ENCODE measurements at regions not wholly inside any gene's neighbourhood (a gene's known extent, or its start where the extent isn't known, plus 50 kb on each side); places are given as distances from the start of the nearest gene placed in this dataset.

DNA sequence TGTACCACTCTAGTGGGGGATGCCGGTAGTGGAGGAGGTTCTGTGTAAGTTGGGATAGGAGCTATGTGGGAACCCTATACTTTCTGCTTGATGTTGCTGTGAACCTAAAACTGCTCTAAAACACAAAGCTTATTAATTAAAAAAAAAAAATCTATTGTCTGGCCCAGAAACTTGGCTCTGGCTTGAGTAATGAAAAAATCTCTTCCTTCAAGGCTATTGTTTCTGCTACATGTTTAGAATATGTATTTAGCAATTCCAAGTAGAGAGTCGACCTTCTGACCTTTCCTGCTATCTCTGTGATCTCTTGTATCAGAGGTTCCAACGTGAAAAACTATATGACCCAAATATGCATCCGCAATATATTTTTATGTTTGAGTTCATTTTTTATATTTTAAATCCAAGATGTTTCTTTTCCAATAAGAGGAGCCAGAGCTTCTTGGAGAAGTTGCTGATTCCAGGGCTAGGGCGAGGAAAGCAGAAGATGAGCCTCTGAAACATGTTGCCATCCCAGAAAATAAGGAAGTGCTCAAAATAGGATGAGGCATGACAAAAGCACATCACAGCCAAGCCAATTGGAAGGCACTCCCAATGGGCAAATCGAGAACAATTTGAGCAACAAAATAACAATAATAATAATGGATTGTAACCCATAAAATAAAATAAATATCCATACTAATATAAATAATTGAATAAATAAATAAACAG, 184.6 kb upstream of the TMEM260 start:
- intact Hi-C loops (cut with micrococcal nuclease): no loop called here
- H3K27me3 Mint-ChIP-seq: peaks cover 1% of the 10 kb centered on the region
- no peaks in the 10 kb centered on the region for H3K9me3 Mint-ChIP-seq
- no peak for DNase-seq
- H3K27ac Mint-ChIP-seq: no peak overlapping the region
- H3K4me1 Mint-ChIP-seq: no peaks in the 10 kb centered on the region
- H3K36me3 Mint-ChIP-seq (ENCODE audit: low read depth): no peaks in the 10 kb centered on the region
- no peak overlapping the region for H3K4me3 Mint-ChIP-seq

GRCh38 chr14:56400109-56400825, 179.3 kb upstream of the TMEM260 start:
- H3K4me3 Mint-ChIP-seq: no peak overlapping the region
- no peaks in the 10 kb centered on the region for H3K4me1 Mint-ChIP-seq
- no peaks in the 10 kb centered on the region for H3K36me3 Mint-ChIP-seq (ENCODE audit: low read depth)
- H3K27ac Mint-ChIP-seq: no peak overlapping the region
- H3K9me3 Mint-ChIP-seq: peaks cover 8% of the 10 kb centered on the region
- DNase-seq: no peak
- intact Hi-C loops (cut with micrococcal nuclease): no loop called here
- H3K27me3 Mint-ChIP-seq: peaks cover 1% of the 10 kb centered on the region

DNA sequence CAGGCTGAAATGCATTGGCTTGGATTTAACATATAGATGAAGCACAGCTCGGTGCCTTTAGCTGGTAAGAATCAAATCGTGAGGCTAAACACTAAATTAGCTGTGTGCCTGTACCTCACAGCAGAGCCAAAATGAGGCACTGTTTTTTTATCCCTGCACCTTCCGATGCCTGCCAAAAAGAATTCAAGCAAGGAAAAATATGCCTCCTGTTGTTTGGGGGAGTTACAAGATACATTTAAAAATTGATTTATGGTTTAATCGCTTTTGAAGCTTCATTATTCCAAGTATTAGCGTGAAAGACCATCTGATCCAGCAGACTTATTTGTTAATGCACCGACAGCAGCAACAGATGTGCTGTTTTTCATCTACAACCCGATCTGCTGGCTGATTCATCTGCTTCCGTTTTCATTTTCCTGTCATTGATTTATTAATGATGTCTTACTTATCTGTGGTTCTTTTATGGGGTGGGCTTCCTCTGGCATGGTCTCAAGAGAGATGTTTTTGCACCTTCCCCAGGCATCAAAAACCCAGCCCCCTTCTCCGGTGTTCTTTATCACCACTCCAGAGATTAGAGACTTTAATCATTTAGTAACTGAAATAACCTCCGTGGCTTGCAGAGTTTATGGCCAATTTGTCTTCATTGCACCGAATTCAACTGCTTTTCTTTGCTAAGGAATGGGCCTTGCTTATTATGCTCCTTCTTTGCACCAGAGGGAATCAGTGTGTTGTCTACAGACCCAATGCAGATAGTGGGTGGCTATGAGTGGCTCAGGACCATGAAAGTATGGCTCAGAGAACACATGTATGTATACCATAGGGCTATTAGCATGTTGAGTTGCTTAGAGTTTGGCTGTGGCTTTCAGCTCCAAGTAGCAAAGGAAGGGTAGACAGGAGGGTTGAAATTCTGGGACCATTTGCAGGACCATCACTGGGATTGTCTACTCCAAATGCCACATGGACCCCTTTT, 166.8 kb upstream of the TMEM260 start:
- Mint-ChIP-seq H3K27me3 (peaks cover 11% of the 10 kb centered on the region), H3K36me3 (ENCODE audit: low read depth) (no peaks in the 10 kb centered on the region), H3K9me3 (peaks cover 15% of the 10 kb centered on the region), H3K27ac (no peak overlapping the region), H3K4me1 (peaks cover 3% of the 10 kb centered on the region), H3K4me3 (peak overlapping the region; percentile 27)
- intact Hi-C loops (cut with micrococcal nuclease): no loop called here
- DNase-seq: no peak

DNA sequence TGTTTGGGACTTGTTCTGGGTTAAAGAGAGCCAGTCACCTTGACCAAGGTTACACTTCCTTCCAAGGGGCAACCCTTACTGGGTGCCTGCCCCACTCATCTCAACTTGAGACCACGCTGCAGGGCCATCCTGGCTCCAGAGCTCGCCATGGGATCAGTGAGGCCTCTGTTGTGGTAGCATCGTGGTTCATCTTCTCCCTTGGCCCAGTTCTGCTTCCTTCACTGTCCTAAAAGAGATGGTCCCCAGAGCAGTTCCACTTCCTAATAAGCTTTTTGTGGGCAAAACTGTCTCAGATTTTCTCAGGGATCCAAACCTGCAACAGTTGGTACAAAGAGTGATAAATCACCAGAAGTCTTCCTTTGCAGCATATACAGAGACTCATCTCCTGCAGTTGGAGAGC, 165.9 kb upstream of the TMEM260 start:
- intact Hi-C loops (cut with micrococcal nuclease): no loop called here
- Mint-ChIP-seq H3K27me3 (peaks cover 15% of the 10 kb centered on the region), H3K36me3 (ENCODE audit: low read depth) (no peaks in the 10 kb centered on the region), H3K9me3 (peaks cover 14% of the 10 kb centered on the region), H3K4me1 (peaks cover 3% of the 10 kb centered on the region), H3K4me3 (no peak overlapping the region), H3K27ac (no peak overlapping the region)
- no peak for DNase-seq

GRCh38 chr14:56414236-56414635, 165.4 kb upstream of the TMEM260 start:
- Mint-ChIP-seq H3K4me1 (peaks cover 3% of the 10 kb centered on the region), H3K9me3 (peaks cover 9% of the 10 kb centered on the region), H3K36me3 (ENCODE audit: low read depth) (no peaks in the 10 kb centered on the region), H3K27me3 (peaks cover 15% of the 10 kb centered on the region), H3K4me3 (no peak overlapping the region), H3K27ac (no peak overlapping the region)
- no peak for DNase-seq
- intact Hi-C loops (cut with micrococcal nuclease): no loop called here

DNA sequence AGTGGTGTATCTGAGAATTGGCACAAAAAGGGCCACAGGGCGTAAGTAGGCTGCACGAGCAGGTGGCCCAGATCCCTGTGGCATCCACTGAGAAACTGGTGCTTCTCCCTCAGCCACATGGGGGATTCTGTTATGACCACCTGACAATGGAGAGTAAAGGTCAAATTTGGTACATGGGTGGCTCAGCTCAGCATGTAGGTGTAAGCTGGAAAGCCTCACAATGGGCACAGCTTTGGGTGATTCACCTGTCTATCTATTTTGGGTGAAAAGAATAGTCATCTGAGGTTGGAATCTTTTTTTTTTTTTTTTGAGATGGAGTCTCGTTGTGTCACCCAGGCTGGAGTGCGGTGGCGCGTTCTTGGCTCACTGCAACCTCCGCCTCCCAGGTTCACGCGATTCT, 163.4 kb upstream of the TMEM260 start:
- no peak for DNase-seq
- H3K36me3 Mint-ChIP-seq (ENCODE audit: low read depth): no peaks in the 10 kb centered on the region
- no peak overlapping the region for H3K27ac Mint-ChIP-seq
- peaks cover 3% of the 10 kb centered on the region for H3K4me1 Mint-ChIP-seq
- H3K27me3 Mint-ChIP-seq: peaks cover 8% of the 10 kb centered on the region
- no peak overlapping the region for H3K4me3 Mint-ChIP-seq
- H3K9me3 Mint-ChIP-seq: no peaks in the 10 kb centered on the region
- intact Hi-C loops (cut with micrococcal nuclease): no loop called here

GRCh38 chr14:56417173-56417572, 162.4 kb upstream of the TMEM260 start:
- H3K4me3 Mint-ChIP-seq: no peak overlapping the region
- peaks cover 4% of the 10 kb centered on the region for H3K27me3 Mint-ChIP-seq
- no peaks in the 10 kb centered on the region for H3K36me3 Mint-ChIP-seq (ENCODE audit: low read depth)
- DNase-seq: no peak
- intact Hi-C loops (cut with micrococcal nuclease): no loop called here
- peak overlapping the region; percentile 47 for H3K27ac Mint-ChIP-seq
- H3K4me1 Mint-ChIP-seq: peaks cover 3% of the 10 kb centered on the region
- no peaks in the 10 kb centered on the region for H3K9me3 Mint-ChIP-seq

GRCh38 chr14:56419750-56420149, 159.8 kb upstream of the TMEM260 start:
- intact Hi-C loops (cut with micrococcal nuclease): loop anchor here (5.0 kb wide), 1 partner anchor 687 kb away; no protein-coding TSS in a partner anchor
- DNase-seq: no peak
- H3K9me3 Mint-ChIP-seq: no peaks in the 10 kb centered on the region
- no peaks in the 10 kb centered on the region for H3K36me3 Mint-ChIP-seq (ENCODE audit: low read depth)
- peaks cover 4% of the 10 kb centered on the region for H3K4me1 Mint-ChIP-seq
- H3K27me3 Mint-ChIP-seq: peaks cover 4% of the 10 kb centered on the region
- H3K27ac Mint-ChIP-seq: no peak overlapping the region
- no peak overlapping the region for H3K4me3 Mint-ChIP-seq

- H3K9me3 Mint-ChIP-seq: no peaks in the 10 kb centered on the region
- H3K4me1 Mint-ChIP-seq: peaks cover 4% of the 10 kb centered on the region
- no peak overlapping the region for H3K27ac Mint-ChIP-seq
- peaks cover 6% of the 10 kb centered on the region for H3K27me3 Mint-ChIP-seq
- DNase-seq: no peak
- intact Hi-C loops (cut with micrococcal nuclease): loop anchor here (5.0 kb wide), 1 partner anchor 690 kb away; no protein-coding TSS in a partner anchor
- H3K4me3 Mint-ChIP-seq: no peak overlapping the region
- H3K36me3 Mint-ChIP-seq (ENCODE audit: low read depth): no peaks in the 10 kb centered on the region
Observed at GRCh38 chr14:56422221-56422620, 157.4 kb upstream of the TMEM260 start.

- no peaks in the 10 kb centered on the region for H3K9me3 Mint-ChIP-seq
- H3K27me3 Mint-ChIP-seq: peaks cover 6% of the 10 kb centered on the region
- intact Hi-C loops (cut with micrococcal nuclease): loop anchor here (5.0 kb wide), 1 partner anchor 690 kb away; no protein-coding TSS in a partner anchor
- peaks cover 4% of the 10 kb centered on the region for H3K4me1 Mint-ChIP-seq
- DNase-seq: peak; percentile 67
- no peak overlapping the region for H3K27ac Mint-ChIP-seq
- no peaks in the 10 kb centered on the region for H3K36me3 Mint-ChIP-seq (ENCODE audit: low read depth)
- H3K4me3 Mint-ChIP-seq: no peak overlapping the region
Observed at GRCh38 chr14:56422703-56423213, 156.8 kb upstream of the TMEM260 start.

- Mint-ChIP-seq H3K4me1 (peaks cover 4% of the 10 kb centered on the region), H3K27ac (no peak overlapping the region), H3K9me3 (no peaks in the 10 kb centered on the region), H3K27me3 (peaks cover 3% of the 10 kb centered on the region), H3K36me3 (ENCODE audit: low read depth) (no peaks in the 10 kb centered on the region), H3K4me3 (no peak overlapping the region)
- no peak for DNase-seq
- intact Hi-C loops (cut with micrococcal nuclease): loop anchor here (5.0 kb wide), 1 partner anchor 691 kb away; no protein-coding TSS in a partner anchor
Observed at GRCh38 chr14:56423544-56423943, 156.1 kb upstream of the TMEM260 start.

DNA sequence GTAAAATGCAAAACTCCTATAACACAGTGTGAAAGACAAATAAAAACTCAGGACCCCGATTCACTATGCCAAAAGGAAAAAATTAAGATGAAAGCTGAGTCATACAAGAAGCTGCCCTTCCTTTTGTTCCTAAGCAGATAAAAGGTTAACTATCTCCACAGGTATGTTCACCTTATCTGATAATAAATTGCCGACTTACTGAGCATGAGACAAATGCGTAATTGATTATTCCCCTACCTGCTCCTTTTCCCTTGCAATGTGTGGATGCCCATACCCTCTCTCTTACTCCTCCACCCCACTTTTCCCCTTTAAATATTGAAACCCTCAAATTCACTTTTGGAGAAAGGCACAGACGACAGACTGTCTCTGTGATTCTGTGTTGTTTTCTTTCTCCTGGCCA, 148.6 kb upstream of the TMEM260 start:
- Mint-ChIP-seq H3K4me1 (no peaks in the 10 kb centered on the region), H3K9me3 (no peaks in the 10 kb centered on the region), H3K27ac (no peak overlapping the region), H3K27me3 (peaks cover 18% of the 10 kb centered on the region), H3K36me3 (ENCODE audit: low read depth) (no peaks in the 10 kb centered on the region), H3K4me3 (no peak overlapping the region)
- no peak for DNase-seq
- intact Hi-C loops (cut with micrococcal nuclease): no loop called here

- DNase-seq: no peak
- Mint-ChIP-seq H3K9me3 (peaks cover 7% of the 10 kb centered on the region), H3K4me1 (peaks cover 5% of the 10 kb centered on the region), H3K36me3 (ENCODE audit: low read depth) (no peaks in the 10 kb centered on the region), H3K27ac (no peak overlapping the region), H3K27me3 (peaks cover 11% of the 10 kb centered on the region), H3K4me3 (no peak overlapping the region)
- intact Hi-C loops (cut with micrococcal nuclease): no loop called here
Observed at GRCh38 chr14:56449670-56450213, 129.9 kb upstream of the TMEM260 start.

Measured in activated CD4-positive, alpha-beta T cell treated with anti-CD3 and anti-CD28 coated beads, Interleukin-2, amount 10 ng/mL, durations not matched to agents 24 days and 14 days (primary cell).